AG08395 (cell line): ENCODE measurements at regions not wholly inside any gene's neighbourhood (a gene's known extent, or its start where the extent isn't known, plus 50 kb on each side); places are given as distances from the start of the nearest gene placed in this dataset.
"Not testable (repeated sequence)": the region's sequence is repeated elsewhere in the genome, so short reads cannot be mapped to it uniquely, and the experiment has no call there.

ENCODE experiments used
- DNase-seq: peaks from one replicate; pipeline ENCODE4 v3.0.0; 2012; ENCODE audit warnings: mixed read lengths, low spot score

DNA sequence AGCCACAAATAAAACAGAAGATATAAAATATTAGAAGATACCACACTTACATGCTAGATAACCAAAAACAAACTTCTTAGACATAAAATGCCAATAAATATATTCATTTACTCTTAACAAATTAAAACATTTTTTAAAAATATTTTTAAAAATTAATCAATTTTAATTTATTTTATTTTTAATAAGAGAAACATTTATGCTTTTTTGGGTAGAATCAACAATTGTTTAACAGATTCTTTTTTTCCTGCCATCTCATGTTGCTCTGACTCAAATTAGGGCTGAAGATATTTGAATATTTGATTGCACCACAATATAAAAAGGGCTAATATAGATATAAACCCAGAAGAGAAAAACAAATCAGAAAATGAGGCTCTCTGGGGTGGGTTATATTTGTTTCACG lies 172.6 kb downstream of the GOLGA6L6 start:
- no peak for DNase-seq

DNA sequence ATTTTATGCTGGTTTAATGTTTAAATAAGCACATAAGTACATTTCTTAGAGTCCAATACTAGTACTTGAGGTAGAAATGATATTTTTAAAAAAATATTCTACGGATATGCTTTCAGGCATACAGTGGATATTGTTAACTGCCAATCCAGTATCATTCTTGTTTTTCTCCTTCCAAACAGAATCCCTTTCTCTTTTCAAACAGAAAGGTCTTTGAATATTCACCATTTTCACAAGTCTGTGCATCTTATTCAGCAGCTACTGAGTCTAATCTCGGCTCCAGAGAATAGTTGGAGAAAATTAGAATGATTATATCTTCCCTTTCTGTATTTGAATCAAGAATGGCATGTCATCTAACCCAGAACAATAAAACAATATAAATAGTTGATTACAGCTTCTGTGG lies 174.5 kb downstream of the GOLGA6L6 start:
- DNase-seq = no peak

DNA sequence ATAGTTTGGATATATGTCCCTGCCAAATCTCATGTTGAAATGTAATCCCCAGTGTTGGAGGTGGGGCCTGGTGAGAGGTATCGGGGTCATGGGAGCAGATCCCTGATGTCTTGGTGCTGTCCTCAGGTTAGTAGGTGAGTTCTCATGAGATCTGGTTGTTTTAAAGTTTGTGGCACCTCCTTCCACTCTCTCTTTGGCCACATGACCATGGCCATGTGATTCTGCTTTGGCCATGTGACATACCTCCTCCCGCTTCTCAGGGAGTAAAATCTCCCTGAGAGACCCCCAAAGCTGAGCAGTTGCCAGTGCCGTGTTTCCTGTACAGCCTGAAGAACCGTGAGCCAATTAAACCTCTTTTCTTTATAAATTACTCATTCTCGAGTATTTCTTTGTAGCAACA lies 178.0 kb downstream of the GOLGA6L6 start:
- not testable (repeated sequence) for DNase-seq

DNA sequence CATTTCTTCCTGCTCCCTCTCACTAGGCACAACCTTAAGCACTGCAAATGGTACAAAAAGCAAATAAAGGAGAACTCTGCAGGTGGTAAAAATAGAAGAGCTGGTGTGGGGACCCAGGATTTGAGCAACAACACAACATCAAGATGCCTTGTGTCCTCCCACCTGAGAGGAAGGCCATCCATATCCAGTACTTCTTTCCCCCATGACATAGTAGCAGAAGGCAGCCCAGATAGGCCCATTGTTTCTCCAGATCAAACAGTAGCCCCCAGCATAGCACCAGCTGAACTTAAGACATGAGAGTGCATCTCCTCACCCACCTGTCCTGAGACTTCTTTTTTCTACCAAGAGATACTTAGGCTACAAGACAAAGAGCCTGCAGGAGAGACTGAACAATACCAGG lies 180.5 kb downstream of the GOLGA6L6 start:
- DNase-seq = no peak

DNA sequence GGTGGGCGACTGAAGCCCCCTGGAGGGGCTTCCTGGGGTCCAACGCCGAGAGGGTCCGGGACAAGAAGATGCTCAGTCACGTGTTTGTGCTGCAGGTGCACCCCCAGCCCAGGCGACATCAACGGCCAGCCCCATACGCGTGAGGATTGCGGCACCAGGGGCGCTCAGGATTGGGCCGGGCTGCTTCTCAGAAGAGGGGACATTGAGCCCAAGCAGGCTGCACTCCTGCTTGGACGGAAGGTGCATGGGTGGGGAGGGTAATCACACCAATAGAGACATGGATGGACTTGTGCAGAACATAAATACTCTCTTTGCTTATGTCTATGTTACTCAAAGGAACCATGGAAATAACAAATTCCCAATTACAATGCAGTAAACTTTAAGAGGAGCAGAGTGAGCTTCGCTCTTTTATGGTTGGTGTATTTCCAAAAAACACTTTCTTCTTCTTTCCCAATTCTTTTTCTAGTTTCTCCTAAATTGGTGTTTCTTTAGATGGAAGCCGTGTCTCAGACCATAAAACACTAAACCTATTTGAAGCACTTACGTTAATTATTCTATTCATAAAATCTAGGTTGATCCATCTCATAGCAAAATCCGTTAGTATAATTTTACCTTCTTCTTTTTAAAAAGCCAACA lies 182.7 kb downstream of the GOLGA6L6 start:
- DNase-seq = no peak

DNA sequence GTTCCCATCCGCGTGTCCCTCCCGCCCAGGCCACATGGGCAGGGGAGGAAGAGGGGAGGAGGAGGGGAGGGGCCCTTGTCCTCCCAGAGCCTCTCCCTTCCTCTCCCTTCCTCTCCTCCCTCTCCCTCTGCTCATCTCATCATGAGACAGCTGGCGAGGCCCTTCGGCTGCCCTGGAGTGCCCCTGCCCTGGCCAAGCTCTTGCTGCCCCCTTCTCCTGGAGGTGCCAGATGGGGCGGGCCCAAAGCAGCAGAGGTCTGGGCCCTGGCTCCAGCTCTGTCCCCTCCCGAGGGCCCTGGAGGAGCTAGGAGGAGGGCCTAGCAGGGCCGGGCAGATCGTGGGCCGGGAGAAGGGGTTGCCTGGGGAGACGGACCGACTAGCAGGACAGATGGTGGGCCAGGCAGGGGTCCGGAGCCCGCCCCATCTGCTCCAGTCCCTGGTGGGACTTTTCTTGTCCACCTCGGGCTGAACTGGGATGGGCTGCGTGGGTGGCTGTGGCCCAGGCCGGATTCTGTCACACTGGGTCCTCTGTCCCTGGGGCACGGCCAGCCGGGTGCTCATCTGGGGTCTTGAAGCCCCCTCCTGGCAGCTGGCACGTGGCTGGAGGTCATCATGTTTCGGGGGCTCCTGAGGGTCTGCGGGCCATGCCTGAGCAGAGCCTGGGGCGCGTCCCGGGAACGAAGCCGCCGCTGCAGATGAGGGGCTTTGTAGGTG lies 183.4 kb downstream of the GOLGA6L6 start:
- DNase-seq = no peak

DNA sequence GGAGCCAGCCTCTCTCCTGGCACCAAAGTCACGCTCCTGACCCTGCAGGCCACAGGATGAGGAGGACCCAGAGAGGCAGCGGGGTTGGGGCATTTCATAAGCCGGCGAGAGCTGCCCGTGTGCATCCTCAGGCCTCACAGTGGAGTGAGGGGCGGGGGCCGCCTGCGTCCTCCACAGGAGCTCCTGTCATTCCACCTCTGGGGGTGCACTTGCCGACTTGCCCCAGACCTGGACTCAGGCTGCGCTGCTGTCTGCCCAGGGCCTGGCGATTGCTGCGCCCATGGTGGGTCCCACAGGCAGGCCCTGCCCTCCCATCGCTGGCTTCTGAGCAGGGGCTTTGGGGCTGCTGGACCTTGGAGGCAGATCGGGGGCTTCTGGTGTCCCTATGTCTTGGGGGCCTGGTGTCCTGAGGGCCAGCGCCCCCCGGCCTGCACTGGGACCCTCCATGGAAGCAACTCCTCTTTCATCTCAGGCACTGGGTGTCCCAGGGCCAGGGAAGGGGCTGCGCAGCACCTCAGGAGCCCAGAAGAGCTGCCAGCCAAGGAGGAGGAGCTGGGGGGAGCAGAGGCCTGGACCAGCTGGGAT lies 184.0 kb downstream of the GOLGA6L6 start:
- DNase-seq = no peak

DNA sequence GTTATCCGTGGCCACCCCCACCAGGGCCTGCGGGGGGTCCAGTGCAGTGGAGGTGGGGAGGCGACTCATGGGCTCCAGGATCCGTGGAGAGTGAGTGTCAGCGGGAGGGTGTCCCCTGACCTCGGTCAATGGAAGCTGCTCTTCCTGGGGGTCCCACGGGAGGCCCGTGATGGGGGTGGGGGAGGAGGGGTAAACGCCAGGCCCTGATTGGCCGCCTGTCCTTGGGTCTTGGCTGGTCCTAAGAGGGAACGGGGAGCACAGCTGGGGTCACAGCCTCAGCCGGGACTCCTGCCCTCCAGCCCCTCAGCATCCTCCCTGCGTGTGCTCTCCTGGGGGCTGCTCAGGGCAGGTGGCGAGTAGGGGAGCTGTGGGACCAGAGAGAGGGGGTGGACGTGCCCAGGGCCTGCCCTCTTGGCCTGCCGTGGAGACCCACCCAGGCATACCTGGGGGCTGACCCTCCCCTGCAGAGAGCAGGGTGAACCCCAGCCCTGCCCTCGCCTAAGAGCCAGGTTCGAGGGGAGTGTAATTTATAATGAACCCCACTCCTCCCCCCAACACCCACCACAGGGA lies 184.6 kb downstream of the GOLGA6L6 start:
- DNase-seq = no peak

DNA sequence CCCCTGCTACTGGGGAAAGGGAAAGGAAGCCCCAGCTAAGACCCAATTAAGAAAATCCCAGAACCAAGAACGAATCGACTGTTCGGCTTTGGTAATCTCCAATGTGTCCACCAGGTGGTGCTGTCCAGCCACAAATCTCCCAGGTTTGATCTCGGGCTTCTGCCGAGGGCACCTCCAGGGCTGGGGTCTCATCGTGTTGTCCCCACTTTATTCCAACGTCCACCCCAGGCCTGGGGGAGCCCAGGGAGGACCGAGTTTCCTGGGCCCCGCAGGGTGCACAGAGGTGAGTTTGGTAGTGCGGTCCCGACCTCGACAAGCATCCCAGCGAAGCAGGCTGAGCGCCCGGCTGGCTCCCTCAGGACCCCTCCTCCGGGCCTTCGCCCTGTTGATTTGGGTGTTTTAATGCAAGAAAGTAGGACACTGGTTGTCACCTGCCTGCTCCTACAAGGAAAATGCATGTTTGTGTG lies 185.1 kb downstream of the GOLGA6L6 start:
- DNase-seq = no peak

DNA sequence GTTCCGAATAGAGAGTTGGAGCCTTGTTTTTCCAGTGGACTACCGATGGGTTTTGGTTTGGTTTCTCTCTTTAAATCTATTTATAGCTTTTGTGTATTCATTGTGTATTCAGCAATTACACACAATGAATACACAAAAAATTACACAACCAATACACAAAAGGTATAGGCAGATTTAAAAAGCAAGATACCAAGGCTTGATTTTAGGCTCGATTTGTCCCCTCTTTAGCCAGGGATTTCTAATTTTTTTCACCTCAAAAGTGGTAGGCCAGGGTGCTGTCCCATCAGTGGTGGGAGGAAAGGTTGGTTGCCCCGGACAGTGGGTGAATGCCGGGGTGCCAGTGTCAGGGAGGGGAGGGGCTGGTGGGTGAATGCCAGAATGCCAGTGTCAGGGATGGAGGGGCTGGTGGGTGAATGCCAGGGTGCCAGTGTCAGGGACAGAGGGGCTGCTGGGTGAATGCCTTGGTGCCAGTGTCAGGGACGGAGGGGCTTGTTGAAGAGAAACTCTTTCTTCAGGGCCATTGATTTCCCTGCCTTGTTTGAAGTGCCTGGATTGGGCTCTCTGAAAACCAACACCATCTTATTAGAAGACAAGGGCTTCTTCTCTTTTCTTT lies 186.2 kb downstream of the GOLGA6L6 start:
- DNase-seq = no peak

DNA sequence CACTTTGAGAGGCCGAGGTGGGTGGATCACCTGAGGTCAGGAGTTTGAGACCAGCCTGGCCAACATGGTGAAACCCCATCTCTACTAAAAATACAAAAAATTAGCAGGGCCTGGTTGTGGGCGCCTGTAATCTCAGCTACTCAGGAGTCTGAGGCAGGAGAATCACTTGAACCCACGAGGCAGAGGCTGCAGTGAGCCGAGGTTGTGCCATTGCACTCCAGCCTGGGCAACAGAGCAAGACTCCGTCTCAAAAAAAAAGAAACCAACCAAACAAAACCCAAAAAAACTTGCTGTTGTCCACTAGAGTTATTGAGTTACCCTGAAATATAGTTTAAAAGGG lies 186.7 kb downstream of the GOLGA6L6 start:
- DNase-seq = not testable (repeated sequence)

DNA sequence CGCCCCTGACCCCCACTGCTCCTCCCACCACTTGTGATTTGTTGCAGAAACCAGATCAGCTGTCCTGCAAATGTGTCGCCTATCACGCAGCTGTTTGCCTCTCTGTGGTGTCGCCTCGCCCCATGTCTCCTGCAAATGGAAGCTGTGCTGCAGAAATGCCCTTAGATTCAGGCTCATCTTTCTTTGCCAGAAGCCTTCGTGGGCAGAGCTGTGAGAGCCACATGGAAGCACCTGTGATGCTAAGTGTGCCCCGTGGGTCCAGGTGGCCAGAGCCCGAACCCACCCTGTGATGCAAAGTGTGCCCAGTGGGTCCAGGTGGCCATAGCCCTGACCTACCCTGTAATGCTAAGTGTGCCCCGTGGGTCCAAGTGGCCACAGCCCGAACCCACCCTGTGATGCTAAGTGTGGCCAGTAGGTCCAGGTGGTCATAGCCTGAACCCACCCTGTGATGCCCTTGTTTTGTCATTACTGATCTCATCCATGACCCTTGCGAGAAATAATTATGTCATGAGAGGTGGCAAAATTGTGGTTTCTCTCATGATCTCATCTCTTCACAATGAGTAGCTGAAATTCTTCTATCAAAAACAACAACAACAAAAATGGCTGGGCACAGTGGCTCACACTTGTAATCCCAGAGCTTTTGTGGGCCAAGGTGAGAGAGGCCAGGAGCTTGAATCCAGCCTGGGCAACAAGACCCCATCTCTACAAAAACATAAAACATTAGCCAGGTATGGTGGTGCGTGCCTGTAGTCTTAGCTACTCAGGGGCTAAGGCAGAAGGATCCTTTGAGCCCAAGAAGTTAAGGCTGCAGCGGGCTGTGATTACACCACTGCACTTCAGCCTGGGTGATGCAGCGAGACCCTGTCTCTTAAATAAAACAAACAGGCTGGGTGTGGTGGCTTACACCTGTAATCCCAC lies 187.4 kb downstream of the GOLGA6L6 start:
- DNase-seq = no peak

DNA sequence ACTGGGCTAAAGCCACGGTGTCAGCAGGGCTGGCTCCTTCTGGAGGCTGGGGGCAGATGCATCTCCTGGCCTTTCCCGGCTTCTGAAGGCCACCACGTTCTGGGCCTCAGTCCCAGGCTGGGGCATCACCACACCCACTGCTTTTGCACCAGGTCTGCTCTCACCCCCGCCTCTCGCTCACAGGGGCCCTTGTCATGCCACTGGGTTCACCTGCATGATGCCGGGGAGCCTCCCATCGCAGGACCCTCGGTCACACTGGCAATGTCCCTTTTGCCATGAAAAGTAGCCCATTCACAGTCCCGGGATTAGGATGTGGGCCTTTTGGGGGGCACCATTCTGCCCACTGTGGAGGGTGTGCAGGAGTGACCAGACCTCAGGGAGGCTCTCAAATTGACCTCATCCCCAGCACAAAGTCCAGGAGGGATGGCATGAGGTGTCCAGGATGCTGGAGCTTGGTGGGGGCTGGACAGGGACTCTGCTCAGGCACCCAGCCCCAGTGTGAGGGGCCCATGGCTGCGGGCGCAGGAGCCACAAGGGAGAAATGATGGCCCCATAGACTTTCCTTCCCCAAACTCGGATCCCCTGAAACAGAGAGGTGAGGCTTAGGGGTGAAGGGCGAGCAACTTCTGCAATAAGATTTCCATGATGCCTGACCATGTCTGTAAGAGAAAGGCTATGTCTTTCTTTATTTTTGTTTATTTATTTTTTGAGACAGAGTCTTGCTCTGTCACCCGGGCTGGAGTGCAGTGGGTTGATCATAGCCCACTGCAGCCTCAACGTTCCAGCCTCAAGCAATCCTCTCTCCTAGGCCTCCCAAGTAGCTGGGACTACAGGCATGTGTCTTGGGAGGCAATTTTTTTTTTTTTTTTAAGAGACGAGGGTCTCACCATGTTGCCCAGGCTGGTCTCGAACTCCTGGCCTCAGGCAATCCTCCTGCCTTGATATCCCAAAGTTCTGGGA lies 189.1 kb downstream of the GOLGA6L6 start:
- DNase-seq = no peak

DNA sequence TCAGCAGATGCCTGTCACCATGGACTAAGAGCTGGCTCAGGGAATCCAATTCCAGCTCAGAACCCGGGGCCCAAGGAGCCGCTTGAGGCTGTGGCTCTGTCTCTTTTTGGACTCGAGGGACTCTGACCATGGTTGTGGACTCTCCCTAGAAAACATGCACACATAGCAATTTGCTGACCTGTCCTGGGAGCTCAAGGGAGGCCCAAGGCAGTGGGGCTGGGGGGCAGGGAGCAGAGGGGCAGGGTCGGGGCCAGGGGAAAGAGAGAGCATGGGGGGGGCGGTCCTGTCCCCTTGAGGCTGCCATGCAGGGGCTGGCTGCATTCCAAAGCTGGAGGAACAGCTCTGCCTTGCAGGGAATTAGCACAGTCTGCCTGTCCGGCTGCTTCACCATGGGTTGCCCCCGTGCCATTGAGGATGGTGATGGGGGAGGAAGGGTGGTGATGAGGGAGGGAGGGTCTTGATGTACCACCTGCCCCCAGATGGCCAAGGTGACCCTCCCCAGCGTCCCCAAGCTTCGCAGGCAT lies 190.1 kb downstream of the GOLGA6L6 start:
- no peak for DNase-seq

DNA sequence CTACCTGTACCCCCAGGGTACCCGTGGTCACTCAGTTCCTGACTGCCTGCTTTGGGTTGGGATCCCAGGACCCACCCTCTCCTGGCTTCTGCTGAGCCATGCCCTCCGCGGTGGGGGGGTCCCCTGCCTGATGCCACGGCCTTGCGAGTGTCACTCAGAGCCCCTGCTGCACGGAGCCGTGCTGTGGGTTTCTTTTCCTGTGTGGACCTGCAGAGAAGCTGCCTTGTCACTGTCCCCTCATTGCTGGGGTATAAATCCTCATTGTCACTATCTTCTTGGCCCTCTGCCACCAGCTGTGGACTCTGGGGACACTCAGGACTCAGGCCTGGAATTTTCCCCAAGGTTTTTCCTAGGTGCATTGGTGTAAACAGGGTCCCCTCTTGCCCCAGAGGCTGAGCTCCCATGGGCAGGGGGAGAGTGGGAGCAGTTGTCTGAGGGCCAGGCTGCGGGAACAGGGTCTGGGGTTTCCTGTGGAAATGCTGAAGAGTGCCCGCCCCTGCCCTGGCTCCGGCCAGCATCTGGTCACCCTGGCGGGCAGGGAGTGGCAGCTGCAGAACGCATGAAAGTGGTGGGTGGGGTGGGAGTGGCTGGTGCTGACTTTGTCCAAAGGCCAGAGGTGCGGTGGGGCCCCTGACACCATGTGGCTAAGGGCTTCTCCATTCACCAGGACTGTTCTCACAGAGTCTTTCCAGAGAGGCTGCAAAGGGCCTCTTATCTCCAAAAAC lies 191.7 kb downstream of the GOLGA6L6 start:
- no peak for DNase-seq

DNA sequence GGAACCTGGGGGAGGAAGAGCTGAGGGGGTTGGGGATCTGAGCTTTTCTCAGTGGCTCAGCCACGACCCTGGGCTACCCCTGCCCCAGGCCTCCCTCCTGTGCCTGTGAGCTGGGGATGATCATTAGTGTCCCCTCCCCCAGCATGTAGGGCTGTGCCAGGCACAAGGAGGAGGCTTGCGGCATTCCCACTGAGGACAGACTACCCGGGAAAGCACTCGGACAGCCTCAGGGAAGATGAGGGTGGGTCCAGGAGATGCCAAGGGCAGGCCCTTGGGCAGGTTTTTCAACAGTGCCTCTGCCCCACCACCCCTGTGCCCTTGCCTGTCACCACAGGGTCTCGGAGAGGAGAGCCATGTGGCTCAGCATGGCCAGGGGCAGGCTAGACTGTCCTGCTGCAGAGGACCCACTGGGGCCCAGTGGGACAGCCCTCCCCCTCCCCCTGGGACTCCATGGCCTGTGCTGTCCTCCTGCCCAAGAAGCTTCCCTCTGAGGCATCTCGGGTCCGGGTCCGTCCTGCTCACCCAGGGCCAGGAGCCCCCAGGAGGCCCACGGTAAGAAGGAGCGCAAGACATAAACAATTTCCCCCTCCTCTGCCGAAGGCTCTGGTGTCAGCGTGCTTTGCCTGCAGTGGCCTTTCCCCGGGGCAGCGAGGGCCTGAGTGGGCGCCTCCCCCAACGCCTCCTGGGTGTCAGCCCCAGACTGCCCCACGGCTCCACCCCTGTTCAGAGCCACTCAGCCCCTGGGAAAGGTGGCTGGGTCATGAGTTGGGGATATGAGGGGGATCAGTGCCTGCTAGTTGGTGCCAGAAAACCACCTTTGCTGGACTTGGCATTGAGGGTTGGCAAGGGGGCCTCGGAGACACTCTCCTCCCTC lies 192.5 kb downstream of the GOLGA6L6 start:
- no peak for DNase-seq

DNA sequence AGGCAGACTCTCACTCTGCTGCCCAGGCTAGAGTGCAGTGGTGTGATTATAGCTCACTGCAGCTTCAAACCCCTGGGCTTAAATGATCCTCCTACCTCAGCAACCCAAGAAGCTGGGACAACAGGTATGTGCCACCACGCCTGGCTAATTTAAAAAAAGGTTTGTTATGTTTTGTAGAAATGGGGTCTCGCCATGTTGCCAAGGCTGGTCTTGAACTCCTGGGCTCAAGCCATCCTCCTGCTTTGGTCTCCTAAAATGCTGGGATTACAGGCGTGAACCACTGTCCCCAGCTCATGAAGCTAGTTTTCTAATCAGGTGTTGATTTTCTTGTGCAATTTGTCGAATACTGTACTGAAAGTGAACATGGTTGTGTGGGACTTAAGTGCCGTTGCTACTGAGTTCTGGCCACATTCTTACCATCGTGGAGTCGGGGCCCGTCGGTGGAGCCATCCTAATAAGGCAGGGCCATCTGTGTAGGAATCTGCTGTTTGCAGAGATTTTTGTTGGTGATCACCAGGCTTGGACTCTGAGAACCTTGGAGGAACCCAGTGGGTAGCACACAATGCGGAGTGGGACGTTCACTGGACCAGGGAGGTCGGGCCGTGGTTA lies 193.2 kb downstream of the GOLGA6L6 start:
- no peak for DNase-seq
